ENCODE measurements at regions not wholly inside any gene's neighbourhood (a gene's known extent, or its start where the extent isn't known, plus 50 kb on each side); places are given as distances from the start of the nearest gene placed in this dataset.

DNA sequence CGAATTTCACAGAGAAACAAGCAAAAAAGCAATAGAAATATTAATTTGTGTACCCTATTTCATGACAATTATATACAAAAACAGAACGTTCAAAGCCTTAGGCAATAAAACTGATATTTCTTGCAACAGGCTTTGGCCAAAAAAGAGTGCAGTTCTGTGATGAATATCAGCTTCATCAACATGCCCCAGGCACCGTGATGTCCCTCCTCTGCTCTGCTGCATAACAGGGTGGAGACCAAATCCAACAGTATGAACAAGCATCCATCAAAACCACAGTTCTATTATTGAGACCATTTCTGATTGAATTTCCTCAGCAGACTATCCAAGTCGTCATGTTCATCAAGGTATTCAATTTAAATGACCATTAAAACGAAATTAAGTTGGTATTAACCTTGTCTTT is 722.6 kb upstream of the NRSN1 start:
- Histone ChIP-seq H3K9ac (ENCODE audit: low read depth in 1 of 2, low read length in 2 of 2) (no peak overlapping the region), H3K4me1 (ENCODE audit: control insufficient read depth in 4 of 4, insufficient read depth in 4 of 4, low read length in 3 of 4) (no peaks in the 10 kb centered on the region), H3K36me3 (ENCODE audit: control insufficient read depth in 4 of 4, insufficient read depth in 3 of 4, low read depth in 1 of 4, low read length in 3 of 4) (no peaks in the 10 kb centered on the region), H3K9me3 (ENCODE audit: control insufficient read depth in 4 of 4, low read length in 3 of 4) (no peaks in the 10 kb centered on the region), H3K4me3 (ENCODE audit: low read depth in 1 of 3, low read length in 3 of 3) (no peak overlapping the region), H3K27ac (ENCODE audit: low read depth in 1 of 2, low read length in 2 of 2) (no peak overlapping the region), H3K27me3 (ENCODE audit: control insufficient read depth in 4 of 4, insufficient read depth in 4 of 4, low read length in 3 of 4) (no peaks in the 10 kb centered on the region)
- TF ChIP-seq FOXA1 (IDR thresholded peaks at IDR 0.05) (no peak), SP1 (IDR thresholded peaks at IDR 0.05) (no peak), RXRA (IDR thresholded peaks at IDR 0.05) (no peak), EGR1 (IDR thresholded peaks at IDR 0.05; ENCODE audit: low read depth in 2 of 2) (no peak), TAF1 (conservative IDR thresholded peaks at IDR 0.05) (no peak), HNF4A (conservative IDR thresholded peaks at IDR 0.05) (no peak), HNF4G (IDR thresholded peaks at IDR 0.05) (no peak), JUND (IDR thresholded peaks at IDR 0.05) (no peak), YY1 (IDR thresholded peaks at IDR 0.05) (no peak)
- TF ChIP-seq, protein P1, sequence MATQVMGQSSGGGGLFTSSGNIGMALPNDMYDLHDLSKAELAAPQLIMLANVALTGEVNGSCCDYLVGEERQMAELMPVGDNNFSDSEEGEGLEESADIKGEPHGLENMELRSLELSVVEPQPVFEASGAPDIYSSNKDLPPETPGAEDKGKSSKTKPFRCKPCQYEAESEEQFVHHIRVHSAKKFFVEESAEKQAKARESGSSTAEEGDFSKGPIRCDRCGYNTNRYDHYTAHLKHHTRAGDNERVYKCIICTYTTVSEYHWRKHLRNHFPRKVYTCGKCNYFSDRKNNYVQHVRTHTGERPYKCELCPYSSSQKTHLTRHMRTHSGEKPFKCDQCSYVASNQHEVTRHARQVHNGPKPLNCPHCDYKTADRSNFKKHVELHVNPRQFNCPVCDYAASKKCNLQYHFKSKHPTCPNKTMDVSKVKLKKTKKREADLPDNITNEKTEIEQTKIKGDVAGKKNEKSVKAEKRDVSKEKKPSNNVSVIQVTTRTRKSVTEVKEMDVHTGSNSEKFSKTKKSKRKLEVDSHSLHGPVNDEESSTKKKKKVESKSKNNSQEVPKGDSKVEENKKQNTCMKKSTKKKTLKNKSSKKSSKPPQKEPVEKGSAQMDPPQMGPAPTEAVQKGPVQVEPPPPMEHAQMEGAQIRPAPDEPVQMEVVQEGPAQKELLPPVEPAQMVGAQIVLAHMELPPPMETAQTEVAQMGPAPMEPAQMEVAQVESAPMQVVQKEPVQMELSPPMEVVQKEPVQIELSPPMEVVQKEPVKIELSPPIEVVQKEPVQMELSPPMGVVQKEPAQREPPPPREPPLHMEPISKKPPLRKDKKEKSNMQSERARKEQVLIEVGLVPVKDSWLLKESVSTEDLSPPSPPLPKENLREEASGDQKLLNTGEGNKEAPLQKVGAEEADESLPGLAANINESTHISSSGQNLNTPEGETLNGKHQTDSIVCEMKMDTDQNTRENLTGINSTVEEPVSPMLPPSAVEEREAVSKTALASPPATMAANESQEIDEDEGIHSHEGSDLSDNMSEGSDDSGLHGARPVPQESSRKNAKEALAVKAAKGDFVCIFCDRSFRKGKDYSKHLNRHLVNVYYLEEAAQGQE (IDR thresholded peaks at IDR 0.05), result no peak
- TF ChIP-seq, protein P2, sequence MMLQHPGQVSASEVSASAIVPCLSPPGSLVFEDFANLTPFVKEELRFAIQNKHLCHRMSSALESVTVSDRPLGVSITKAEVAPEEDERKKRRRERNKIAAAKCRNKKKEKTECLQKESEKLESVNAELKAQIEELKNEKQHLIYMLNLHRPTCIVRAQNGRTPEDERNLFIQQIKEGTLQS (IDR thresholded peaks at IDR 0.05), result no peak
- no peak for DNase-seq (ENCODE audit: low spot score)
- WGBS, result 82% methylated on average over 5 of the region's 5 CpGs

DNA sequence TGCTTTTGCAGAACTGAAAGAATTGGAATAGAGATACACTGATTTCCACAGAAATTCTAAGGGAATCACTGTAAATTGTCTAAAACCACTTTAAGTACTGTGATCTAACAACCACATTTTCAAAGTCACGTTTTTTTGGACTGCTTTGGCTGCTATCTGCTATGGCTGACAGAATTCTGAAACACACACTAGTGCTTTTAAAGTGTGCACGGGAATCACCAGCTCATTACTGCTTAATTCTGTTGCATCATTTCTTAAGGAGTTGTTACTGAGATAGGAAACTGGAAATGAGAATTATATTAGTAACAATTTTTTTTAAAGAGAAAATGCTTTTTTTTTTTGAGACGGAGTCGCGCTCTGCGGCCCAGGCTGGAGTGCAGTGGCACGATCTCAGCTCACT is 716.5 kb upstream of the NRSN1 start:
- no peaks in the 10 kb centered on the region for H3K36me3 ChIP-seq (ENCODE audit: control insufficient read depth in 4 of 4, insufficient read depth in 3 of 4, low read depth in 1 of 4, low read length in 3 of 4)
- no peak overlapping the region for H3K27ac ChIP-seq (ENCODE audit: low read depth in 1 of 2, low read length in 2 of 2)
- no peak overlapping the region for H3K9ac ChIP-seq (ENCODE audit: low read depth in 1 of 2, low read length in 2 of 2)
- TF ChIP-seq, protein P2 (IDR thresholded peaks at IDR 0.05), result no peak
- no peak for TF ChIP-seq GABPA (IDR thresholded peaks at IDR 0.05 in 1 of 2, conservative IDR thresholded peaks at IDR 0.05 in 1 of 2)
- H3K4me1 ChIP-seq (ENCODE audit: control insufficient read depth in 4 of 4, insufficient read depth in 4 of 4, low read length in 3 of 4), result peaks cover 0 to 8% (median 3%) of the 10 kb centered on the region in 4 donors
- H3K9me3 ChIP-seq (ENCODE audit: control insufficient read depth in 4 of 4, low read length in 3 of 4), result no peaks in the 10 kb centered on the region
- H3K4me3 ChIP-seq (ENCODE audit: low read depth in 1 of 3, low read length in 3 of 3), result no peak overlapping the region
- H3K27me3 ChIP-seq (ENCODE audit: control insufficient read depth in 4 of 4, insufficient read depth in 4 of 4, low read length in 3 of 4), result no peaks in the 10 kb centered on the region
- no peak for DNase-seq (ENCODE audit: low spot score)
- 65% methylated on average over 7 of the region's 7 CpGs for WGBS

DNA sequence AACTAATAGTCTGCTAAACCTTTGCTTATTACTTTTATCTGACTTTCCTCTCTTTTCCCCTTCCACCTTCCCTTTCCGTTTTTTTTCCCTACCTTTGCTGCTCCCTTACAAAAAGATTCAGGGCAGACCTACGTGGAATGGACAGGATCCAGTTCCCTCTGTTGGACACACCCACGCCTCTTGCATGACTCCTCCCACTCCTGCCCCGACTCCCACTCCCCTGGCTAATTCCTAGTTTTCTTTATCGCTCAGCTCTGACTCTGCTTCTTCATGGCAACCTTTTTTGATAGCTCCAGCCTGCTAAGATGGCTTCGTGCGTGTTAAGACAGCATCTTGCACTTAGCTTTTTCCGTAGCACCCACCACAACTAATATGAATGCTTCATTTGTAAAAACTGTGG is 715.6 kb upstream of the NRSN1 start:
- Histone ChIP-seq H3K4me3 (ENCODE audit: low read depth in 1 of 3, low read length in 3 of 3) (no peak overlapping the region), H3K27ac (ENCODE audit: low read depth in 1 of 2, low read length in 2 of 2) (no peak overlapping the region), H3K36me3 (ENCODE audit: control insufficient read depth in 4 of 4, insufficient read depth in 3 of 4, low read depth in 1 of 4, low read length in 3 of 4) (no peaks in the 10 kb centered on the region), H3K9me3 (ENCODE audit: control insufficient read depth in 4 of 4, low read length in 3 of 4) (no peaks in the 10 kb centered on the region), H3K4me1 (ENCODE audit: control insufficient read depth in 4 of 4, insufficient read depth in 4 of 4, low read length in 3 of 4) (peaks cover 0 to 8% (median 3%) of the 10 kb centered on the region in 4 donors), H3K27me3 (ENCODE audit: control insufficient read depth in 4 of 4, insufficient read depth in 4 of 4, low read length in 3 of 4) (no peaks in the 10 kb centered on the region), H3K9ac (ENCODE audit: low read depth in 1 of 2, low read length in 2 of 2) (no peak overlapping the region)
- no peak for TF ChIP-seq JUND (IDR thresholded peaks at IDR 0.05)
- no peak for TF ChIP-seq YY1 (IDR thresholded peaks at IDR 0.05)
- no peak for TF ChIP-seq GABPA (IDR thresholded peaks at IDR 0.05 in 1 of 2, conservative IDR thresholded peaks at IDR 0.05 in 1 of 2)
- TF ChIP-seq, protein P2 (IDR thresholded peaks at IDR 0.05), result no peak
- no peak for TF ChIP-seq HNF4G (IDR thresholded peaks at IDR 0.05)
- TF ChIP-seq RXRA (IDR thresholded peaks at IDR 0.05), result no peak
- no peak for DNase-seq (ENCODE audit: low spot score)
- WGBS, result 94% methylated on average over 8 of the region's 8 CpGs
